ENCODE measurements at regions not wholly inside any gene's neighbourhood (a gene's known extent, or its start where the extent isn't known, plus 50 kb on each side); places are given as distances from the start of the nearest gene placed in this dataset.

- TF ChIP-seq POLR2A (IDR thresholded peaks at IDR 0.05) (no peak), EP300 (IDR thresholded peaks at IDR 0.05) (no peak)
- TF ChIP-seq, protein P1, sequence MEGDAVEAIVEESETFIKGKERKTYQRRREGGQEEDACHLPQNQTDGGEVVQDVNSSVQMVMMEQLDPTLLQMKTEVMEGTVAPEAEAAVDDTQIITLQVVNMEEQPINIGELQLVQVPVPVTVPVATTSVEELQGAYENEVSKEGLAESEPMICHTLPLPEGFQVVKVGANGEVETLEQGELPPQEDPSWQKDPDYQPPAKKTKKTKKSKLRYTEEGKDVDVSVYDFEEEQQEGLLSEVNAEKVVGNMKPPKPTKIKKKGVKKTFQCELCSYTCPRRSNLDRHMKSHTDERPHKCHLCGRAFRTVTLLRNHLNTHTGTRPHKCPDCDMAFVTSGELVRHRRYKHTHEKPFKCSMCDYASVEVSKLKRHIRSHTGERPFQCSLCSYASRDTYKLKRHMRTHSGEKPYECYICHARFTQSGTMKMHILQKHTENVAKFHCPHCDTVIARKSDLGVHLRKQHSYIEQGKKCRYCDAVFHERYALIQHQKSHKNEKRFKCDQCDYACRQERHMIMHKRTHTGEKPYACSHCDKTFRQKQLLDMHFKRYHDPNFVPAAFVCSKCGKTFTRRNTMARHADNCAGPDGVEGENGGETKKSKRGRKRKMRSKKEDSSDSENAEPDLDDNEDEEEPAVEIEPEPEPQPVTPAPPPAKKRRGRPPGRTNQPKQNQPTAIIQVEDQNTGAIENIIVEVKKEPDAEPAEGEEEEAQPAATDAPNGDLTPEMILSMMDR (IDR thresholded peaks at IDR 0.05) = no peak
Measured at GRCh38 chr10:131818510-131819234, 82.1 kb upstream of the PPP2R2D start.
